ENCODE measurements at regions not wholly inside any gene's neighbourhood (a gene's known extent, or its start where the extent isn't known, plus 50 kb on each side); places are given as distances from the start of the nearest gene placed in this dataset.
"Not testable (repeated sequence)": the region's sequence is repeated elsewhere in the genome, so short reads cannot be mapped to it uniquely, and the experiment has no call there.

DNA sequence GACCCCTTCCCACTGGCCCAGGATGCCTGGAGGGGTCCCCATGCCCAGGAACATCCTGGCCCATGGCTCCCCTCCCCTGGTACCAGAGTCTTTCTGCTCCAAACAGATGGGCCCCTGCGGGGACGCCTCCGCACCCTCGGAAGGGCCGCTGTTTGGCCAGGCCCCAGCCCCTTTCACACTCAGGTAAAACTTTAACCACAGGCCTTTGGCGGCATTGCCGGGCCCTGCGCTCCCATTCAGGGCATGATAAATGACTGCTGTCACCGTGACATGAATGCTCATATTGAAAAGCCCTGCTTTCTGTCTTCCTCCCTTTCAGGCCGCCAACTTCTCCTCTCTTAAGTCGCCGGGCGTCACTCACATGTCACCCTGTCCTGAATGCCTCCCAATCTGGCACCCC, 141.5 kb upstream of the TOP1 start:
- in situ Hi-C loops (cut with HindIII; ENCODE audit: low sequenced_read_pairs): no loop called here

- in situ Hi-C loops (cut with HindIII; ENCODE audit: low sequenced_read_pairs): not testable (repeated sequence)
Measured at GRCh38 chr20:40889266-40889665, 139.4 kb upstream of the TOP1 start.

DNA sequence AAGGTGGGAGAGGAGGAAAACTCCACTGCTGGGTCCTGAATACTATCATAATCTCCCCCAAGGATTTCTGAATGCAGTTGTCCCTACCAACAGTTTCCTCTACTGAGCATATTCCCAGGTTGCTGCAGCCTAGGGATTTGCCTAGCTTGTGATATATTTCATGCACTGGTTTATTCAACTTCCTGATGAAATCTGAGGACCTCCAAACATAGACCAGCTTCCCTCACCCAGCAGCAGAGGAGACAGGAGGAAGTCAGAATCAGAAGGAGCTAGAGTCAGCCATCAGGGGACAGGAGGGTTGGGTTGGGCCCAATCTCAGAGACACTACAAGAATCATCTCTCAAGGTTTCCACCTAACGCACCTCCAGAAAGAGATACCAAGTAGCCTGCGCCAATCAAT, 138.4 kb upstream of the TOP1 start:
- in situ Hi-C loops (cut with HindIII; ENCODE audit: low sequenced_read_pairs): no loop called here

DNA sequence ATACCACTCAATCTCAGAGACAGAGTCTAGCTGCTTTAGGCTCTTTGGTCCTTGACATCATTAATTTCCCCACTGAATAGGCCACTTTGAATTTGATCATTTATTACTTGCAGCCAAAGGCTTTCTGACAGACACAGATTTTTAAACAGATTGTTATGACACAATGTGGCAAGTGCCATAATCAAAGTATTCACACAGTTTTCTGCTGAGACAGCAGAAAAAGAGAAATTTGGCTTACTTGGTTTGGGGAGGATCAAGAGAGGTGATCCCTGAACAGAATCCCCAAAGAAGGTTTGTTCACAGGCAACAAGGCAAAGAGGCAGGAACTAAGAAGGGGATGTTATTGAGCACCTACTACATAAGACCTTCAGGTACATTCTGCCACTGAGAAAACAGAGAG, 138.0 kb upstream of the TOP1 start:
- in situ Hi-C loops (cut with HindIII; ENCODE audit: low sequenced_read_pairs): no loop called here

GRCh38 chr20:40891351-40891750, 137.3 kb upstream of the TOP1 start:
- in situ Hi-C loops (cut with HindIII; ENCODE audit: low sequenced_read_pairs): no loop called here

DNA sequence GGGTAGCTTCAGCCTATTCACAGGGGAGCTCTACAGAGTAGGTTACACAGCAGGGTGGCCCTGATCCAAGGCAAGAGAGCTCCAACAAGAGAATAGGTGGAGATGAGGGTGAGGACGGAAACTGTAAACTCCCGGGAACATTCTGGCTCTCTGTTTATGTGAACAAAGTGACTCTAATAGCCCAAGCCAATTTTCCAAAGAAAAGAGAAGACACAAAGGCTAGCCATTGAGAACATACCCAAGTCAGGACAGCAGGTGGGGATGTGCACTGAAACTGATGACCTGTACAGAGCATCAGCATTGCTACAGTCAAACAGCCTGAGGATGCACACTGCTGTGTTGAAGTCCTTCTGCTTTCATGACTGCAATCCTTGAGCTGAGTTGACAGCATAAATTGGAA, 136.0 kb upstream of the TOP1 start:
- in situ Hi-C loops (cut with HindIII; ENCODE audit: low sequenced_read_pairs): no loop called here

- in situ Hi-C loops (cut with HindIII; ENCODE audit: low sequenced_read_pairs): no loop called here
Measured at GRCh38 chr20:40893610-40894236, 134.9 kb upstream of the TOP1 start.

DNA sequence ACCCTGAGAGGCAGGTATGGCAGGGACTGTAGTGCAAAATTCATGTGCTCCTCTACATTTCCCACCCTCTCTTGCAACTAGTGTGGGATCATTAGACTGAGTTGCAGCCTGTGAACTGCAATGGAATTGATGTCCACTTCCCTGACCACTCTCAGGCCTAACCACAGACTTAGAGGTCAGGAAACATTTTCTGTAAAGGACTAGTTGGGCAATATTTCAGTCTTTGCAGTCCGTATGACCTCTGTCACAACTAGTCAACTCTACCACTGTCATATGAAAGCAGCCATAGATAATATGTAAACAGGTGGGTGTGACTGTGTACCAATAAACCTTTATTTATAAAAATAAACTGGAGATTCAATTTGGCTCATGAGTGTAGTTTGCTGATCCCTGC, 134.4 kb upstream of the TOP1 start:
- in situ Hi-C loops (cut with HindIII; ENCODE audit: low sequenced_read_pairs): no loop called here

DNA sequence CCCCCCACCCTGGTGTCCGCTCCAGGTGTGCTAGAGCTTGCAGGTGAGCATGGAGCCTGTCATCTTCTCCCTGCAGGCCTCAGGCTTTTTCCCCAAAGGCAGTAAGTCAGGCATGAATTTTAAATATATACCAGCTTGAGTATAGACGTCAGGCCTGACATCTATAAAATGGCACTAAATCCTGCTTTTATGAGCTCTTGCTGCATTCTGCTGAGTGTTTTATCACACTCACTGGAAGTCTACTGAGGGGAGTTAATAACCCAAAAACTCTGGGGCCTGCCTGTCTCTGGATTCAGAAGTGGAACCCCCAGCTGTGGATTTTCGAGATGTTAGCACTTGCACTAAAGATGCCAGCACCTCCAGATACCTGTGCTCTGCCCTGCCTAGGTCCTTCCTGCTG, 133.4 kb upstream of the TOP1 start:
- in situ Hi-C loops (cut with HindIII; ENCODE audit: low sequenced_read_pairs): no loop called here

DNA sequence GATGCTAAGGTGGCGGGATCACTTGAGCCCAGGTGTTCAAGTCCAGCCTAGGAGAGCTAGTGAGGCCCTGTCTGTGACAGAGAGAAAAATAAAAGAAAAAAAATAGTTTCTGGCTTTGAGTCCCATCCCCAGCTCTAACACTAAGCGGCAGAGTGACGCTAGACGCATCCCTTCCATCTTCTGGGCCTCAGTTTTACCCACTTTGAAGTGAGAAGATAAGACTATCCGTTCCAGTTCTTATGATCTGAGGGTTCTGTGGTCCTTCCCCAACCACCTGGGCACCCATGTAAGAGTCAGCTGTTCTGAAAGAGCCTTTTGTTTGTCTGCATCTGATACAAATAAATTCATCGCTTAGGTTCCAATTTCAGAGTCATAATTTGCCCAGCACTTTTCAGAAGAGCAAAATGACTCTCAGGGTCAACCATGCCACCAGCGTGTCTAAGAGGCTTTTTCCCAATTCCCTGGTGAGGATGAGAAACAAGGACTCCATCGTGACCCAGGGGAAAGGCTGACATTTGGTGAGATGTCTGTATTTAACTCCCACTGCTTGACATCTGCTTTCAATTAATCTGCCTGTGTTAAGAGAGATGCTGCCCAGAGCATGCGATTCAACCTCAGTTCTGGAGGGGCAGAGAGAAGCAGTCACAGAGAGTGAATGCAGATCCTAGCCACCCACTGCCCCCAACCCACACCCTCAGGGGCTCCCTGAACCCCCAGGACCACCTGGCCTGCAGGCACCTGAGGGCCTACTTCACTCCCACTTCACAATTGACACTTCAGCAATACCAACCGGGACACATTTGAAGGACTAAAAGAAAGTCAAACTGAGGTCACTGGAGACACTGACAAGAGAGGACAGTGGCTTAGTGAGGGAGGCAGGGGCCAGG, 131.6 kb upstream of the TOP1 start:
- in situ Hi-C loops (cut with HindIII; ENCODE audit: low sequenced_read_pairs): no loop called here

DNA sequence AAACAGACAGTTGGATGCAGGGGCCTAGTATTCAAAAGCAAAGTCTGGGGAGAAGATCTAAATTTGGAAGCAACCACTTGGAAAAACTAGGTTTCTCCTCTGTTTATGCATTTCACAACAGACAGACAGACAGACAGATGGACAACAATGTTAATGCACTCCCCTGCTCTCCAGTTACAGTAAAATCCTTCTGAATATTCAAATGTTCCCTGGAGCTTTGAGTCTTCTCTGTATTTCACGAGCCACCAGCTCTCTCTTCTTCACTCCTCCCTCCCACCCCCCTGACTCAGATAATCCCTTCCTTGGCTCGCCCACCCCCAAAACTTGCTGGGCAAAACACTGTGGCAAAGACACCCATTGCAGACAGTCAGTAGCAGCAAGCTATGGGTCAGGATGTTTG, 129.3 kb upstream of the TOP1 start:
- in situ Hi-C loops (cut with HindIII; ENCODE audit: low sequenced_read_pairs): no loop called here

DNA sequence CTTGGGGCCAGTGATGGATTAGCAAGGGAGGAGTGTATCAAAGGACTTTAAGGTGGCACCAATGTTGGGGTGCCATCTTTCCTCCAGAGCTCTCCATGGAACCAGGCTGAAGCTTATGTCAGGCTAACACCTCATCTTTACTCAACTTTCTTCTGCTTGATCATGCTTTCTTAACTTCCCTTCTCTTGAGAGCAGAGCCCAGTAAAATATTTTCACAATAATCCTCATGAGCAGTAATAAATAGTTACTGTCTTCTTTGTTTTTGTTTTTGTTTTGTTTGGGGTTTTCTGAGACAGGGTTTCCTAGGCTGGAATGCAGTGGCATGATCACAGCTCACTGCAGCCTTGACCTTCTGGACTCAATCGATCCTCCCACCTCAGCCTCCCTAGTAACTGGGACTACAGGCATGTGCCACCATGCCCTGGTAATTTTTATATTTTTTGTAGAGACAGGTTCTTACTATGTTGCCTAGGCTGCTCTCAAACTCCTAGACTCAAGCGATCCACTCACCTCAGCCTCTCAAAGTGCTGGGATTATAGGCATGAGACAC, 127.9 kb upstream of the TOP1 start:
- in situ Hi-C loops (cut with HindIII; ENCODE audit: low sequenced_read_pairs): no loop called here

DNA sequence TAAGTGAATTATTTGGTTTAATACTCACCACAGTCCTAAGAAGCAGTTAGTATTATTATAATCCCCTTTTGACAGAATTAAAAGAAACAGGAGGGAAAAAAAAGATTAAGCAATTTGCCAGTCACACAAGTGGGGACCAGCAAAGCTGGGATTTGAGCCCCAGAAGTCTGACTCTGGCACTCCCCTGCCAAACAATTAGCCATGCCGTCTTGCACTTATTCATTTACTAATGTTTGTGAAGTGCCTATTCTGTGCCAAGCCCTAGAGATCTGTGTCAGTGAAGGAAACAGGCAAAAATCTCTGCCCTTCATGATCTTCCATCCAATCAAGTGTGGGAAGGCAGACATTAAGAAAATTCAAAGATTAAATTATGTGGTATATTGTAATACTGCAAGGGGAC, 126.0 kb upstream of the TOP1 start:
- in situ Hi-C loops (cut with HindIII; ENCODE audit: low sequenced_read_pairs): no loop called here

GRCh38 chr20:40908309-40908708, 120.3 kb upstream of the TOP1 start:
- in situ Hi-C loops (cut with HindIII; ENCODE audit: low sequenced_read_pairs): loop anchor here (5.0 kb wide), 1 partner anchor 96 kb away; no protein-coding TSS in a partner anchor

DNA sequence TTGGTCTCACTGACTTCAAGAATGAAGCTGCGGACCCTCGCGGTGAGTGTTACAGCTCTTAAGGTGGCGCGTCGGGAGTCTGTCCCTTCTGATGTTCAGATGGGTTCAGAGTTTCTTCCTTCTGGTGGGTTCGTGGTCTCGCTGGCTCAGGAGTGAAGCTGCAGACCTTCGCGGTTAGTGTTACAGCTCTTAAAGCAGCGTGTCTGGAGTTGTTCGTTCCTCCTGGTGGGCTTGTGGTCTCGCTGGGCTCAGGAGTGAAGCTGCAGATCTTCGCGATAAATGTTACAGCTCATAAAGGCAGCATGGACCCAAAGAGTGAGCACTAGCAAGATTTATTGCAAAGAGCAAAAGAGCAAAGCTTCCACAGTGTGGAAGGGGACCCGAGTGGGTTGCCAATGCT, 119.1 kb upstream of the TOP1 start:
- in situ Hi-C loops (cut with HindIII; ENCODE audit: low sequenced_read_pairs): loop anchor here (5.0 kb wide), 1 partner anchor 97 kb away; no protein-coding TSS in a partner anchor

GRCh38 chr20:40910436-40910835, 118.2 kb upstream of the TOP1 start:
- in situ Hi-C loops (cut with HindIII; ENCODE audit: low sequenced_read_pairs): not testable (repeated sequence)

DNA sequence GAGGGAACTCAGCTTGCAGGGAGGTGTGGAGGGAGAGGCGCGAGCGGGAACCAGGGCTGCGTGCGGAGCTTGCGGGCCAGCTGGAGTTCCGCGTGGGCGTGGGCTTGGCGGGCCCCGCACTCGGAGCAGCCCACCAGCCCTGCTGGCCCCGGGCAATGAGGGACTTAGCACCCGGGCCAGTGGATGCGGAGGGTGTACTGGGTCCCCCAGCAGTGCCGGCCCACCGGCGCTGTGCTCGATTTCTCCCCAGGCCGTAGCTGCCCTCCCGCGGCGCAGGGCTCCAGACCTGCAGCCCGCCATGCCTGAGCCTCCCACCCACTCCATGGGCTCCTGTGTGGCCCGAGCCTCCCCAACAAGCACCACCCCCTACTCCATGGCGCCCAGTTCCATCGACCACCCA, 117.5 kb upstream of the TOP1 start:
- in situ Hi-C loops (cut with HindIII; ENCODE audit: low sequenced_read_pairs): not testable (repeated sequence)

DNA sequence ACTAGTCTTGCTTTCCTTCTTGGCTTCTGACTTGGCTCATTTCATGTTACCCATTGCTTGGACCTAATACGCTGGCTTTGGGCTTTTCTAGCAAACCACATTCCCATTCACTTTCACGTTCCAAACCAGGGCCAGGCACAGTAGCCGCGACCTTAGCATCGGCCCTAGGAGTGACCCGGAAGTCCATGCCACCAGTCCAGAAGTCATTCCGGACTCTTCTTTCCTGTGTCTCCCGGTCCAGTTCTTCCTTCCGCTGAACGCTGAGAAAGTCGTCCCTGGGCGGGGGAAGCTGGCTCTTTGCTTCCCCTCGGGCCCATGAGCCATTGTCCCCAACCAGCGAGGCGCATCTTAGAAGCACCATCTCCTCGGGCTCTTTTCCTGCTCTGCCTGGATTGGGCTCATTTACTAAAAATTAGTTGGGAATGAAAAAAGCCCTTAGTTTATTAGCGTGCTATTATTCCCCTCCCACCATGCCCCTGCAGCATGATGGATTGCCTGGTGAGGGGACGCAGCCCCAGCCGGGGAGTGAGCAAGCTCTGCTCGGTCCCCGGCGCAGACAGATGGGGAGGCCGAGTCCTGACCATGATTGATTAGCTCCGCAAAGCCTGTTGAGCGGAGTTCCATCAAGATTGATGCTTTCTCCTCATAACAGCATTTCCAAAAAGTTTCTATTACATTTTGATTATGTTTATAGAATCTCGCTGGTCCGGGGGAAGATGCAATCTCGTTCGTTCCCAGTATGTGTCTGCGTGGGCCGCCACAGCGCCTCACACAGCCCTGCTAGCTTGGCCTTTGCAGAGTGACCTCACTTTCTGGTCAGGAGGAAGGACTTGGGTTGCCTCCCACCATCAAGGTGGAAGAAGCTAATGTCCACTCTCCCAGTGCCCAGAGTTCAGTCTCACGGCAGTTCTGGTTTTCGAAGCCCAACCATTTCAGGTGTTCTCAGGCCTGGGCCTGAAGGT, 115.1 kb upstream of the TOP1 start:
- in situ Hi-C loops (cut with HindIII; ENCODE audit: low sequenced_read_pairs): no loop called here

DNA sequence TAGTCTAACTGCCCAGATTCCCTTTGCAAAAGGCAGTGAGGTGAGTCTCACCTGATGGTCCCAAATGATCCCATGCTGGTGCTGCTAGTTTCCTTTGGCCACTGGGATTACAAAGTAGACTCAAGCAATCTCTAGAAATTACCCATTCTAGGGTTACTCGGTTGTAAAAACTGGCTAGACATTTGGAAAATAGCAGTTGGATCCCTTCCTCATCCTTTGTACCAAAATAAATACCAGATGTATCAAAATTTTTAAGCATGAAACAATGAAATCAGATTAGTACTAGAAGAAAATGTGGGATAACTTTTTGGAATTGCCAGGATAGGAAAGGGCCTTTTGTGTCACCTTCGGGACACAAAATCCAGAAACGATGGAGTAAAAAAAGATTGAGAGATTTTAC, 112.9 kb upstream of the TOP1 start:
- in situ Hi-C loops (cut with HindIII; ENCODE audit: low sequenced_read_pairs): no loop called here

GRCh38 chr20:40916276-40916675, 112.3 kb upstream of the TOP1 start:
- in situ Hi-C loops (cut with HindIII; ENCODE audit: low sequenced_read_pairs): no loop called here

GRCh38 chr20:40920291-40920690, 108.3 kb upstream of the TOP1 start:
- in situ Hi-C loops (cut with HindIII; ENCODE audit: low sequenced_read_pairs): no loop called here

All from endothelial cell of hepatic sinusoid (primary cell).